KMS-11 (cell line): ENCODE measurements at regions not wholly inside any gene's neighbourhood (a gene's known extent, or its start where the extent isn't known, plus 50 kb on each side); places are given as distances from the start of the nearest gene placed in this dataset.

ENCODE experiments used
- H2AFZ ChIP-seq: fragments of 200-600 bp; sonication (generic); 2 replicates; pipeline ENCODE4 v1.6.1; 2016; ENCODE audit warnings: antibody characterized with exemption, mixed run types, low read depth
- H3K27ac ChIP-seq: fragments of 200-600 bp; sonication (generic); 2 replicates; pipeline ENCODE4 v1.6.1; 2016; ENCODE audit warnings: mild to moderate bottlenecking, mixed run types
- H3K27me3 ChIP-seq: fragments of 200-600 bp; sonication (generic); 2 replicates; pipeline ENCODE4 v1.6.1; 2017; ENCODE audit warnings: mild to moderate bottlenecking, low read depth, mixed run types, moderate library complexity; ENCODE audit not compliant: insufficient read depth
- H3K36me3 ChIP-seq: fragments of 200-600 bp; sonication (generic); 2 replicates; pipeline ENCODE4 v1.6.1; 2017; ENCODE audit warnings: mild to moderate bottlenecking, mixed run types; ENCODE audit not compliant: insufficient read depth
- H3K4me1 ChIP-seq: fragments of 200-600 bp; sonication (generic); 2 replicates; pipeline ENCODE4 v1.6.1; 2016; ENCODE audit warnings: mild to moderate bottlenecking, low read depth, mixed run types; ENCODE audit not compliant: poor library complexity, severe bottlenecking
- H3K4me2 ChIP-seq: fragments of 200-600 bp; sonication (generic); 2 replicates; pipeline ENCODE4 v1.7.0; 2016; ENCODE audit warnings: mild to moderate bottlenecking, mixed run types
- H3K4me3 ChIP-seq: fragments of 200-600 bp; sonication (generic); IDR thresholded peaks from 2 replicates; pipeline ENCODE4 v1.6.1; 2017; ENCODE audit warnings: low read depth, low read length, mixed read lengths; ENCODE audit not compliant: insufficient read depth
- H3K79me2 ChIP-seq: fragments of 200-600 bp; sonication (generic); 2 replicates; pipeline ENCODE4 v1.6.1; 2016; ENCODE audit warnings: low read depth, mixed run types; ENCODE audit not compliant: insufficient read depth
- H3K9ac ChIP-seq: fragments of 200-600 bp; sonication (generic); 2 replicates; pipeline ENCODE4 v1.6.1; 2016; ENCODE audit warnings: mild to moderate bottlenecking, mixed run types
- H4K20me1 ChIP-seq: fragments of 200-600 bp; sonication (generic); 2 replicates; pipeline ENCODE4 v1.6.1; 2016; ENCODE audit warnings: mild to moderate bottlenecking, mixed run types; ENCODE audit not compliant: insufficient read depth
- TF ChIP-seq, protein P1 (sequence below): fragments of 200-600 bp; sonication (generic); conservative IDR thresholded peaks from 2 replicates; pipeline ENCODE4 v1.6.1; 2017; ENCODE audit warnings: low read depth, mild to moderate bottlenecking, antibody characterized with exemption, low read length, moderate library complexity, mixed read lengths

DNA sequence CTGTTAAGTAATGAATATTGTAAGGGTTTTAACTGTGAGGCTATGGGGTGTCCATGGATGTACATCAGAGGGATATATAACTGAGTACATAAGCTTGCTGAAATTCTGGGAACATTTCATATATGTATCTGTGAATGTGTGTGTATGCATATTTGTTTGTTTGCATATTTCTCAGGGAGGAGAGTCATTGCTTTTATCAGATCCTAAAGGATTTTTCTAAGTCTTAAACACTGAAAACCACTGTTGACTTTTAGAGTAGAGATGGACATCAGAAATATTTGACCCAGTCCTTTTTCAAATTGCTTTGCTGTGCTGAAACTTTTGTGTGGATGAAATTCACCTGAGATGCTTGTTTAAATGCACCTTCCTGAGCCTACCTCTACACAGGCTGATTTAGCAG, 410.6 kb downstream of the METTL15 start:
- Histone ChIP-seq H3K27me3 (no peaks in the 10 kb centered on the region), H3K79me2 (no peaks in the 10 kb centered on the region), H3K4me2 (no peak overlapping the region), H2AFZ (no peak overlapping the region), H3K36me3 (no peaks in the 10 kb centered on the region), H3K4me3 (no peak overlapping the region), H3K27ac (no peak overlapping the region), H4K20me1 (no peaks in the 10 kb centered on the region), H3K9ac (no peak overlapping the region), H3K4me1 (no peaks in the 10 kb centered on the region)
- TF ChIP-seq, protein P1, sequence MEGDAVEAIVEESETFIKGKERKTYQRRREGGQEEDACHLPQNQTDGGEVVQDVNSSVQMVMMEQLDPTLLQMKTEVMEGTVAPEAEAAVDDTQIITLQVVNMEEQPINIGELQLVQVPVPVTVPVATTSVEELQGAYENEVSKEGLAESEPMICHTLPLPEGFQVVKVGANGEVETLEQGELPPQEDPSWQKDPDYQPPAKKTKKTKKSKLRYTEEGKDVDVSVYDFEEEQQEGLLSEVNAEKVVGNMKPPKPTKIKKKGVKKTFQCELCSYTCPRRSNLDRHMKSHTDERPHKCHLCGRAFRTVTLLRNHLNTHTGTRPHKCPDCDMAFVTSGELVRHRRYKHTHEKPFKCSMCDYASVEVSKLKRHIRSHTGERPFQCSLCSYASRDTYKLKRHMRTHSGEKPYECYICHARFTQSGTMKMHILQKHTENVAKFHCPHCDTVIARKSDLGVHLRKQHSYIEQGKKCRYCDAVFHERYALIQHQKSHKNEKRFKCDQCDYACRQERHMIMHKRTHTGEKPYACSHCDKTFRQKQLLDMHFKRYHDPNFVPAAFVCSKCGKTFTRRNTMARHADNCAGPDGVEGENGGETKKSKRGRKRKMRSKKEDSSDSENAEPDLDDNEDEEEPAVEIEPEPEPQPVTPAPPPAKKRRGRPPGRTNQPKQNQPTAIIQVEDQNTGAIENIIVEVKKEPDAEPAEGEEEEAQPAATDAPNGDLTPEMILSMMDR = no peak

DNA sequence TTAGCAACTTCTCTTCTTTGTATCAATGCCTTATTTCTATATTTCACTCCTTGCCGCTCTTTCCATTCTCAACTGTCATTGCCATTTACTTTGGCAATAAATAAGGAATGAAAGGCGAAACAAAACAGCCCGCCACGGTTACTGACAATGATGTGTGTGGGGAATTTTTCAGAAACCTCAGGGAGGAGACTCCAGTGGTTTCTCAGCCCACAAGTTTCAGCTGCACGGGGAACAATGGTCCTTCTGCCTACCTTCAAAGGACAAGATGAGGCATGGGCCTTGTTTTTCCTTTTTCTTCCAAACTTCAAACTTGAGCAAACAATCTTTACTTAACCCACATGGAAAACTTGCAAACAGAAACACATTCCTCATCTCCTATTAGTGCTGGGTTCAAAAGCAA, 409.4 kb downstream of the METTL15 start:
- Histone ChIP-seq H3K36me3 (no peaks in the 10 kb centered on the region), H3K27me3 (no peaks in the 10 kb centered on the region), H3K27ac (no peak overlapping the region), H3K4me2 (no peak overlapping the region), H3K4me1 (no peaks in the 10 kb centered on the region), H3K79me2 (no peaks in the 10 kb centered on the region), H2AFZ (no peak overlapping the region), H4K20me1 (no peaks in the 10 kb centered on the region), H3K4me3 (no peak overlapping the region), H3K9ac (no peak overlapping the region)
- TF ChIP-seq, protein P1 = no peak

DNA sequence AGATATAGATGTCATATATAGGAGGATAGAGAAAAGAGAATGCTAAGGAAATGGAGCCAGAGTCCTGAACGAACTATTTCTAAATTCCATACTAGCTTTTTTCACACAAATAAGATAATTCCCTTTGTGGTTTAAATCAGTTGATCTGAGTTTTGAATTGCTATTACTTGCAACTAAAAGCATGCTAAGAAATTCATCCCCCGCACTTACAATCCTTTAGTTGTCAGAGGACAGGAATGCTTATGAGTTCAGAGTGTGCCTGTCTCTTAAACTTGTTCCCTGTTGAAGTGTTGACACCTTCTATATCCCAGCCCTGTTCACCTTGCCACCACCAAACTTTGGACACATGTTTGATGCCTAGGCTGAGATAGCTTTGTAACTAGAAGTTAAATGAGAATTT, 406.2 kb downstream of the METTL15 start:
- H3K27me3 ChIP-seq = no peaks in the 10 kb centered on the region
- H3K4me1 ChIP-seq = no peaks in the 10 kb centered on the region
- H2AFZ ChIP-seq = no peak overlapping the region
- no peak overlapping the region for H3K27ac ChIP-seq
- no peak overlapping the region for H3K4me3 ChIP-seq
- no peak overlapping the region for H3K9ac ChIP-seq
- no peaks in the 10 kb centered on the region for H3K36me3 ChIP-seq
- H4K20me1 ChIP-seq = no peaks in the 10 kb centered on the region
- H3K79me2 ChIP-seq = no peaks in the 10 kb centered on the region
- TF ChIP-seq, protein P1 = no peak
- no peak overlapping the region for H3K4me2 ChIP-seq

DNA sequence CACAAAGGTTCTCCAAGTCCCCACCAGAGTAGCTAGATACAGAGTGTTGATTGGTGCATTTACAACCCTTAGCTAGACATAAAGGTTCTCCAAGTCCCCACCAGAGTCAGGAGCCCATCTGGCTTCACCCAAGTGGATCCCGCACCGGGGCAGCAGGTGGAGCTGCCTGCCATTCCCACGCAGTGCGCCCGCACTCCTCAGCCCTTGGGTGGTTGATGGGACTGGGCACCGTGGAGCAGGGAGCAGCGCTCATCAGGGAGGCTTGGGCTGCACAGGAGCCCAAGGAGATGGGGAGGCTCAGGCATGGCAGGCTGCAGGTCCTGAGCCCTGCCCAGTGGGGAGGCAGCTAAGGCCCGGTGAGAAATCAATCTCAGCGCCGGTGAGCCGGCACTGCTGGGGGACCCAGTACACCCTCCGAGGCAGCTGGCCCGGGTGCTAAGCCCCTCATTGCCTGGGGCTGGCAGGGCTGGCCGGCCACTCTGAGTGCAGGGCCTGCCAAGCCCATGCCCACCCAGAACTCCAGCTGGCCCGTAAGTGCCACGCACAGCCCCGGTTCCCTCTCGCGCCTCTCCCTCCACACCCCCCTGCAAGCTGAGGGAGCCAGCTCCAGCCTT, 404.1 kb downstream of the METTL15 start:
- Histone ChIP-seq H4K20me1 (no peaks in the 10 kb centered on the region), H3K36me3 (no peaks in the 10 kb centered on the region), H3K27ac (no peak overlapping the region), H2AFZ (no peak overlapping the region), H3K79me2 (no peaks in the 10 kb centered on the region), H3K4me1 (no peaks in the 10 kb centered on the region), H3K27me3 (no peaks in the 10 kb centered on the region), H3K4me2 (no peak overlapping the region), H3K9ac (no peak overlapping the region), H3K4me3 (no peak overlapping the region)
- TF ChIP-seq, protein P1 = no peak
